COR-L47 (cell line): ENCODE measurements at regions not wholly inside any gene's neighbourhood (a gene's known extent, or its start where the extent isn't known, plus 50 kb on each side); places are given as distances from the start of the nearest gene placed in this dataset.
A peak's percentile ranks its signal among the peaks of the same experiment; 100 is the strongest.

Experiments used
- DNase-seq: peaks from one replicate; lab custom pipeline; 2025; lab: John Stamatoyannopoulos, UW

- DNase-seq: no peak
Observed at GRCh38 chr6:7468382-7469081, 72.9 kb upstream of the DSP start.

GRCh38 chr6:7469696-7470095 lies 71.8 kb upstream of the DSP start:
- no peak for DNase-seq

GRCh38 chr6:7471171-7471570 lies 70.3 kb upstream of the DSP start:
- no peak for DNase-seq

GRCh38 chr6:7473805-7474719 lies 67.4 kb upstream of the DSP start:
- DNase-seq: no peak

DNA sequence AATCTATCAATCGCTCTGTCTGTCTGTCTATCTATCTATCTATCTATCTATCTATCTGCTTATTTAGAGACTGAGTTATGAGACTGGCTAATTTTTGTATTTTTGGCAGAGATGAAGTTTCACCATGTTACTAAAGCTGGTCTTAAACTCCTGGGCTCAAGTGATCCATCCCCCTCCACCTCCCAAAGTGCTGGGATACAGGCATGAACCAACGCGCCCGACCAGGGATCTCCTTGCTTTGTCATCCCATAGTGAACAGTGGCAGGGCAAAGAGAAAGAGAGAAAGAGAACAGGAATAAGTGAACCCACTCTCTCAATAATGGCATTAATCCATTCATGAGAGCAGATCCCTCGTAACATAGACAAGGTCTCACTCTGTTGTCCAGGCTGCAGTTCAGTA lies 66.4 kb upstream of the DSP start:
- DNase-seq: no peak

DNA sequence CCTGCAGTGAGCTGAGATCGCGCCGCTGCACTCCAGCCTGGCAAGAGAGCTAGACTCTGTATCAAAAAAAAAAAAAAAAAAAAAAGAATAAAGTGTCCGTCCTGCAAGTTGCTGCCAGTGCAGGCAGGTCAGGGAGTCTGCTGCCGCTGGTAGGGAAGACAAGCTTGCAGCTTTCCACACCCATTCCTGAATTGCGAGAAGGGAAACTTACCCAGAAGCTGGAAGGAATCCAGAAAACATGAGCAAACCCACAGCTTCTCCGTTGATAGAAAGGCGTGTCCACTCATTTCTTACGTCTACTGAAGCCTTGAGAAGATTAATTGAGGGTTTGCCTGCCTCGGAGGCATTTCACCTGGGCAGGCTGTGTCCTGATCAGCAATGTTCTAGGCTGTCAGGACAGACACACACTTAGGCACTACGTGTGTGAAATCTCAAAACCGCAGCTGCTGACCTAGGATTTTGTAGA lies 61.6 kb upstream of the DSP start:
- peak; percentile 45 for DNase-seq

DNA sequence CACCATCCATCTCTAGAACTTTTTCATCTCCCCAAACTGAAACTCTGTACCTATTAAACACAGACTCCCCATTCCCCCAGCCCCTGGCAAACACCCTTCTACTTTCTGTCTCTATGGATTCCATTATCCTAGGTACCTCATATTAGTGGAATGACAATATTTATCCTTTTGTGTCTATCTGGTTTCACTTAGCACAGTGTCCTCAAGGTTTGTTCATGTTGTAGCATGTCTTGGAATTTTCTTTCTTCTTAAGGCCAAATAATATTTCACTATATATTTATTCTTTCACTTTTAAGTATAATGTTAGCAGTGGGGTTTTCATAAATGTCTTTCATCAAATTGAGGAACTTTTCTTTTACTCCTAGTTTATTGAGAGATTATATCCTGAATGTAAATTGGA lies 56.8 kb upstream of the DSP start:
- DNase-seq: no peak

- no peak for DNase-seq
Observed at GRCh38 chr6:7486951-7487350, 54.5 kb upstream of the DSP start.

DNA sequence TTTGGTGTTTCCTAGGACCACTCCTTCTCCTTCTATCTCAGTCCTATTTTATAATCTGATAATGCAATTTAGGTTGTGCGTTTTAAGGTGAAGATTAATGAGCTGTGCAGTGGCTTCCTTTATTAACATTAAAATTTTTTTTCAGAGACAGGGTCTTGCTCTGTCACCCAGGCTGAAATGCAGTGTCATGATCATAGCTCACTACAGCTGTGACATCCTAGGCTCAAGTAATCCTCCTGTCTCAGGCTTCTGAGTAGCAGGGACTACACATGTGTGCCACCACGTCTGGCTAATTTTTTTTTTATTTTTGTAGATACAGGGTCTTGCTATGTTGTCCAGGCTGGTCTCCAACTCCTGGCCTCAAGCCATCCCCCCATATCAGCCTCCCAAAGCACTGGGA lies 53.0 kb upstream of the DSP start:
- DNase-seq: no peak

- DNase-seq: peak; percentile 79
Observed at GRCh38 chr6:7489376-7489775, 52.1 kb upstream of the DSP start.
